HG03571 (cell line): ENCODE measurements at regions not wholly inside any gene's neighbourhood (a gene's known extent, or its start where the extent isn't known, plus 50 kb on each side); places are given as distances from the start of the nearest gene placed in this dataset.
A peak's percentile ranks its signal among the peaks of the same experiment; 100 is the strongest.
"Not testable (repeated sequence)": the region's sequence is repeated elsewhere in the genome, so short reads cannot be mapped to it uniquely, and the experiment has no call there.

Experiments
- ATAC-seq: cut with Tn5 transposase; IDR thresholded peaks from one replicate; pipeline ENCODE4 v1.9.1; 2021; ENCODE audit not compliant: unreplicated experiment

DNA sequence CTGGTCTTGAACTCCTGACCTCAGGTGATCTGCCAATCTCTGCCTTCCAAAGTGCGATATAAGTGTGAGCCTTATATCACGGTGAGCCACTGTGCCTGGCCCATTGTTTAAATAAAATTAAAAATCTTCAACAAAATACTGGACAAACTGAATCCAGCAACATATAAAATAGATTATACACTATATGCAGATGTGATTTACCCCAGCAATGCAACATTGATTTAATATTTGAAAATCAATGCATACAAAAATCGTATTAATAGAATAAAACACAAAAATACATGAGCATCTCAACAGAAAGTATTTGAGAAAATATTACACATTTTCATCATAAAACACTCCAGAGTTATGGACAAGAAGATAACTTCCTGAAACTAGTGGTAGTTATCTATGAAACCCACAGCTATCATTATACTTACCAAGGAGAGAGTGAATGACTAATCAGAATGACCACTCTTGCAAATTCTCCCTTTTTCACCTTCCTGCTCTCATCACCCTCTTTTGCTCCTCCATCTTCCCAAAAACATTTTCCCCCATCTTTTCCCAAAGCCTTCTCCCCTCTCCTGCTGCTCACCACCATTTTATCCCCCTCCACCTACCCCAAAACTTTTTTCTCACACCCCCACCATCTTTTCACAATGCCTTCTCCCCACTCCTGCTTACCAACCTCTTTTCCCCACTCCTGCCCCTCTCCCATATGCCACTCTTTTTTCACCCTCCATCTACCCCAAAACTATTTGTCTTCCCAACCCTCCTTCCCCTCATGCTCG, 122.1 kb upstream of the VPREB1 start:
- ATAC-seq, result no peak

DNA sequence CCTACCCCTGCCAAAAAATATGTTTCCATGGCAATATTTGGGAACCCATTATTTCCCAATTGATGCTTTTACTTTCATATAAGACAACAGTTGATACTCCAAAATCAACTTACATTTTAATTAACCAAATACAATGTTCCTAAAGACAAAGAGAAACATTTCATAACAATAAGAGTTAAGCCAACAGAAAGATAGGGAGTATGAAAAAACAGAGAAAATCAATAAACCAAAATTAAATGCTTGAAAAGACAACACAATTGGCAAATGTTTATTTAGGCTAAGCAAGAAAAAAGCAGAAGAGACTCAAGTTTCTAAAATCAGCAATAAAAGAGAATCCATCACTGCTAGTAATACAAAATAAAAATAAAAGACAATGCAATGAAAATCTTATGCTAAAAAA, 123.1 kb upstream of the VPREB1 start:
- ATAC-seq, result no peak

DNA sequence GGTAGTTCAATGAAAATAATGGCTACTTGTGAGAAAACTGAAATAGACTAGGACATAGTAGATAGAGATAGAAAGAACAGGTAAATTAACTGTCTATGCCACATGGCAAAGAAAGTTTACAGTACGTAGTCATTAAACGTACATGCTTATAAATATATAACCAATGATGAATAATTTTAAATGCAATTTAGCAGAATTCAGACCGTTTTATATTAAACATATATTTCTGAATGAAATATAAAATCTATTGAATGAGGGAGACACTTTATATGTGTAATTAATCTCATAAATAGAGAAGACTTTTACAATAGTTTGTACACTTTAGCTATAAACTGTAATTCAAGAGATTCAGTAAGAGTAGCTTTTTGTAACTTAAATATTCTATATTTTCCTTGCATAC, 124.4 kb upstream of the VPREB1 start:
- no peak for ATAC-seq

DNA sequence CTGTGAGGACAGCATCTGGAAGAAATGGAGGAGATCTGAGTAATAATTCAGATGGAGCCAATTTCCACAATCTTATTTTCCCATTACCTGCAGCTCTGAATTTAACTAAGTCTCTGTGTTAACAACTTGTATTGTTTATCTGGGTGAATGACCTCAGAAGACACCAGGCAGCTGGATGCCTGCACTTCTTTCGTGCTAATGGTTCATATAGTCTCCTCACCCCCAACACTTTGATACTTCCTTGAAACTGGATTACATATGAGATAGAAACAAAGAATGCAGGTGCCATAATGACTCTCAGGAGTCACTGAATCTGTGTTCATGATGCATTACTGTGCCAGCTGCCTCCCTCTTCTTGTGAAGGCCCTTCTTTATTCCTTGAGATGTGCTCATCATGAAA, 125.6 kb upstream of the VPREB1 start:
- no peak for ATAC-seq

DNA sequence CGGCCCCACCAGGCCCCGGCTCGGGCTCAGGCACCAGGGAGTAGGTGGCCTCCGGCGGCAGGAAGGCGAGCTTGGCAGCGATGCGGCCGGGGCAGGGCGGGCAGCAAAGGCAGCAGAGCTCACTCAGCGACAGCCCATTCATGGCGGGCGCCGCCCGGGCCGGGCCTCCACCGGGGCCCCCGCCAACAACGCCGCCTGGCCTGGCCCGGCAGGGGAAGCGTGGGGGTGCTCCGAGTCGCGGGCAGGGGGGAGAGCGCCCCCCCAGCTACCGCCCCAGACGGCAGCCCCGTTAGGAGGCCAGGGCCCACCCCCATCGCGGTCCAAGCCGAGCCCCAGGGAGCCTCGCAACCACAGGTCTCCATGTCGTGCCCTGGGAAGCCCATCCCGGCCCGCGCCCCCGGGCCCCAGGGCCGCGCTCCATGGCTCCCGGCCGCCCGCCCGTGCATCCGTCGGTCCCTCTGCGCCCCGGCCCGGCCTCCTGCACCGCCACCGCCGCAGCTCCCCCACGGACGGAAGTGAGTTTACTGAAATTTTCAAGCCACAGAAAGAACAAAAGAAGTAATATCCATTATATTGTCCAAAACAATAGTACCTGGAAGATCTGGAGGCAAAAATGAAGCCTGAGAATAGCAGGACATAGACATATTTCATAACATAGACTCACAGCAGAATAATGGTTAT, 126.6 kb upstream of the VPREB1 start:
- not testable (repeated sequence) for ATAC-seq

DNA sequence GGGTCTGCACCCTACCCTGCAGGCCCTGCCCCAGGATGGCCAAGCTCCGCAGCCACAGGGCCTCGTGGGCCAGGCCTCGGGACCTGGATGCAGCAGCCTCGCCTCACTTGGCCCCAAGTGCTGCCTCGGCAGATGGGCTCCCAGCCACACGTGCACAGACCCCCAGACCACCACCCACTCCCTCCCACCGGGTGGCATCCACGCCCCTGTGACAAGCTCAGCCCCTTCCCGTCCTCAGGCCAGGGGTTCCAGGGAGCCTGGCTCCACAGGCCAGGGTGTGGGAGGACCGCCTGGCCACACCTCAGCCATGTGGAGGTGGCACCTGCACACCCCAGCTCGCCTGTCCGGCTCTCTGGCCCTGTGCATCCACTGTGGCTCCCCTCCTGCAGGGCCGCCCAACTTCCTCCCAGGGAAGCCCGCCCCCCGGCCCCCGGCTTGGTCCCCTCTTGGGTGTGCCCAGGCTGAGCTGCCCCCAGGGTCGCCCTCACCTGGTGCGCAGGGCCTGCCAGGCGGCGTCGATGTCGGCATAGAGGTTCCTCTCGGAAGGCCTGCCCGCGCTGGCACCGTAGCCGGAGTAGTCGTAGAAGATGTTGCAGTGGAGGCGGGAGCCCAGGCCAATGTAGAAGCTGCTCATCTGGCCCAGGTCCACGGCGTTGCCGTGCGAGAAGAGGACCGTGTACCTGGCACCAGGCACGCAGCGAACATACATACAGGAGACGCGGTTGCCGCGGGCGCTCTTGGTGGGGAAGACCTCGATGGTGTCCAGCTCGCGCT, 127.4 kb upstream of the VPREB1 start:
- ATAC-seq, result not testable (repeated sequence)

DNA sequence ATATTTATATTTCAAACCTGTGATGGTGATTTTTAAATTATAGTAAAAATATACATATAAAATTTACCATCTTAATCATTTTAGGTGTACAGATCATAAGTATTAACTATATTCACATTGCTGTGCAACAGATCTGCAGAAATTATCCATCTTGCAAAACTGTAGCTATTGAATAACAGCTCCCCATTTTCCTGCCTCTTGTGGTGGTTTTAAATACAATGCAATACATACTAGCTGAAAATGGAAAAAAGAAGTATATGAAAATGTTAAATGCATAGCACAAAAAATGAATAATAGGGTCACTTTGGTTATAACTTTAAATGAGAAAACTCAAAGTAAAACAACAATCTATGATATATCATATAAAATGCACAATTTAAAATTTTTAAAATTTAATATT, 130.9 kb upstream of the VPREB1 start:
- no peak for ATAC-seq

DNA sequence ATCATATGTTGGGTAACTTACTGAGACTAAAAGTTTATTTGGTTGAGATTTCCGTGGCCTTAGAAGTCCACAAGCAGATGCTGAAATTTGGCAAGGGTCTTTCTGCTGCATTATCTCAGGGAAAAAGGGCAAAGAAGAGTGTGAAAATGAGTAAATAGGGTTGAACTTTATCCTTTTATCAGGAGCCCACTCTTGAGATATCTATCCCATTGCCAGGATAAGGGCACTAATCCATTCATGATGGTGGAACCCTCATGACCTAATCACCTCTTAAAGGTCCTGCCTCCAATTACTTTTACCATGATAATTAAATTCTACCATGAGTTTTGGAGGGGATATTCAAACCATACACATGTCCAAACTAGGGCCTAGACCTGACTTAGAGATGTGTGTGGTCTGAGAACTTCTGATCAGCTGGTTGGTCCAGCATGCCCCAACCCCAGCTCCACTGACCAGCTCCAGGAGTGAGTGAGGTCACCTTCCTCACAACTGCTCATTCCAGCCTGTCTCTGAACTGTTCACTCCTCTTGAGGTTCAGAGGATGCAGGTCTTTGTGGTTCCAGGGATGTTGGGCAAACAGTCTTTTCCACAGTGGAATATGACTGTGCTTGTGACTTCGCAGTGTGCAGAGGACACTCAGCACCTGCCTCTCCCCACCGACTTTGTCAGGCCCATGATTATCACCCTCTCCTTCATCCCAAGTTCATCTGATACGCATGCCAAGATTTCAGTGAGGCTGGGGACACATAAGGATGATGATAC, 130.1 kb upstream of the TOP3B start:
- ATAC-seq, result no peak

DNA sequence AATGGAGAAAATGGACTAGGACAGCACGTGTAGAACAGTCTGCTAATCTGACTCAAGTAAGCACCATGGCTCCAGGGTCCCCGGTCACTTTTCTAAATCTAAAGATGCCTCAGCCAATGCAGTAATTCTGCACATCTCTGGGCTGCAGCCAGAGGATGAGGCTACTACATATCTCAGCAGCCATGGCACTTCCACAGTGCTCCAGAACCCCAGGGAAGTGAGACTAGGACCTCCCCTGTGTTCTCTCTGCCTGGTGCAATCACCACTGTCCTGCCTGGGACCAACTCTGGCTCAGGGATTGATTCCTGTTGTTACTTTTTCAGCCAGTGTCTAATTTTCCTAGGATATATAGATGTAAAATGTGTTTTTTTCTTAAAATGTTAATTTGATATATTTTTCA, 129.4 kb upstream of the TOP3B start:
- ATAC-seq, result no peak

DNA sequence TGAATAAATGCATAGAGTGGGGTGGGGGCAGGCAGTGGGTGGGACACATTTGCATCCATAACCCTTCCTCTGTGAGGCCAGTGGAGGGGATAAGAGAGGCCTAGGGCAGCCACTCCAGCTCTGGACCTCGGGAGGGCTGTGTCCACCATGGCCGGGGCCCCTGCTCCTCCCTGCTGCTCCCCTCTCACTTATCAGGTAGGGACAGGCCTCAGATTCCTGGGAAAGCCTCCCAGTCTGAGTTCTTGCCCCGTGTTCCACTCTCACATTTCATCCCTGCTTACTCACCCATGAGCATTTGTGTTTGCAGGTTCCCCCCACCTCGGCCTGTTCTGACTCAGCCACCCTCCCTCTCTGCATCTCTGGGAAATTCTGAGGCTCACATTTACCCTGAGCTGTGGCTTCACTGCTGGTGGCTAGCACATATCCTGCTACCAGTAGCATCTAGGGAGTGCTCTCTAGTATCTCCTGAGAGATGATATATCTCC, 128.7 kb upstream of the TOP3B start:
- ATAC-seq, result peak; percentile 54

DNA sequence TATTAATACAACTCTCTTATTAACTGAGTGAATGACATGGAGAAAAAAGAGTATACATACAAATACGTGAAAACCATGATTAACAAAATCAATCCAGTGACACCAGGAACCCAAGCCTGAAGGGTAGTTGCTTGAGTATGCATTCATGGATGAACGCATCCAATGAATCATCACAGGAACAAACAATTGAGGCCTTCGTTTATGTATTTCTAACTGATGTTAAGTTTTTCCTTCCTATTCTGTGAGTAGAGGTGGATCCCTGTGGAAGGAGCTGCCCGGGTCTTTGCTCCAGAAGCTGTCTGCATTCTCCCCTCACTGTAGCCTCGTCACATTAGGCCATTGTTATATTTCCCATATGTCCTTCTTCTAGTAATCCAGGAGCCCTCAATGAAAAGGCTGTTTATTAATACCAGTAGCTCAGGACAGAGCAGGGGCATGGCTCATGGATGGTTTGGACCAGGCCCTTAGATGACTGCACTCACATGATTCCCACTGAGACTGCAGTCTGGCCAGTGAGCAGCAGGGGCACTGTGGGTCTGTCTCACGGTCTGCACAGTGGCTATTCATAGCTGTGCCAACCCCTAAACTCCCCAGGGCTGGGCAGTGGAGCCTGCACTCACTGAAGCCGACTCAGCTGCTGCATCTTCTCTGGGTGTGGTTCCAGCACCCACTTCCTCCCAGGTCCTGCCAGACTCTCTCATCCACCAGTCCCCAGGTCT, 128.1 kb upstream of the TOP3B start:
- ATAC-seq, result peak; percentile 90

DNA sequence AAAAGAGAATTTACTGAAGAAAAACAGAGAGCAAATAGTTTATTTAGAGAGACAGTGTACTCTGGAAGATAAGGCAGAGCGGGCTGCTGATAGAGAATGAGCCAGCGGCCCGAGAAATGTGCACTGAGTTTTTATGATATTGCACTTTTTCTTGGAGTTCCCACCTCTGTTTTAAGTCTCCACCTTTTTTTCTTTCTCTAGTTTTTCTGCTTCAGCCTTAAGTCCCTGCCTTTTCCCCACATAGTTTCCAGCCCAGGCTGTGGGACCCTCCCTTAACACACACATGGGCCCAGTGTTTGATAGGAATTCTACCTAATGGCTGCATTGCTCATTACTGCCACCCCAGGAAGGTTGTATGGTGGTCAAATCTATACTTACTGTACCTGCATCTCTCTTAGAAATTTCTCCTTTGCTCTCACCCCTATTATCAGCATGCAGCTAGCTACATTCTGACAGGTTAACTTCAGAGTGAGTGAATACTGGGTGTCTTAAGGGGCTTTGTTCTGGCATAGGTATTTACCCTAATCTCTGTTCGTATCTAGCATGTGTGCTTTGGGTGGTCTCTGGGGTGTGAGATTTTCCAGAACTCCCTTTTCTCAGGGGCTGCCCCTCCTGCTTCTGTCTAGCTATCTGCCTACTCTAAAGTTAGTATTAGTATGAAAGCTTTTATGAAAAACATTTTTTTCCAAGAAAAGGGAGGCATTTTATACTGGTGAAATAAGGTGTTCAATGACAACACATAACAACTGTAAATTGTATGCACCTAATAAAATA, 127.3 kb upstream of the TOP3B start:
- no peak for ATAC-seq

DNA sequence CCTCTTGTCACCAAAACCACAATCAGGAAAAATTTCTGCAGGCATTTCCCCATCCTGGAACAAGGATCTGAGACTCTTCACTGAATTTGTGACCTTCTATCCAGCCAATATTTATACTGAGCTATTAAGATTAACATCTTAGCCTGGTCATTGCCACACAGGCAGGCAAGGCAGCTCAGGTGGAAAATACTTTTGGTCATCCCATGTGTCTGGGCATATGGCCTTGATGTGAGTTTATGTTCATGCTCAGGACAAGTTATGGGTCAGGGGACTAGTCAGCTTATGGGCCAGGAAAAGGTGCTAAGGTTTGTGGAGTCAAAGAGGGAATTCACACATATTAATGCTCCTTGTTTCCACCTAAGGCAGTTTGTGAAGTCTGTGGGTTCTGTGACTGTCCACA, 124.3 kb upstream of the TOP3B start:
- ATAC-seq, result no peak

DNA sequence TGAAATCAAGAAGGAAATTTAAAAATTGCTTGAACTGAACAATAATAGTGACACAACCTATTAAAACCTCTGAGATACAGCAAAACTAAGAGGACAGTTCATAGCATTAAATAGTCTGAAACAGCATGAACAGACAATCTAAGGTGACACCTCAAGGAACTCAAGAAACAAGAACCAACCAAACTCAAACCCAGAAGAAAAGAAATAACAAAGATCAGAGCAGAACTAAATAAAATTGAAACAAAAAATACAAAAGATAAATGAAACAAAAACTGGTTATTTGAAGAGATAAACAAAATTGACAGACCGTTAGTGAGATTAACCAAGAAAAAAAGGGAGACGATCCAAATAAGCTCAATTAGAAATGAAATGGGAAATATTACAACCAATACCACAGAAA, 122.8 kb upstream of the TOP3B start:
- no peak for ATAC-seq

DNA sequence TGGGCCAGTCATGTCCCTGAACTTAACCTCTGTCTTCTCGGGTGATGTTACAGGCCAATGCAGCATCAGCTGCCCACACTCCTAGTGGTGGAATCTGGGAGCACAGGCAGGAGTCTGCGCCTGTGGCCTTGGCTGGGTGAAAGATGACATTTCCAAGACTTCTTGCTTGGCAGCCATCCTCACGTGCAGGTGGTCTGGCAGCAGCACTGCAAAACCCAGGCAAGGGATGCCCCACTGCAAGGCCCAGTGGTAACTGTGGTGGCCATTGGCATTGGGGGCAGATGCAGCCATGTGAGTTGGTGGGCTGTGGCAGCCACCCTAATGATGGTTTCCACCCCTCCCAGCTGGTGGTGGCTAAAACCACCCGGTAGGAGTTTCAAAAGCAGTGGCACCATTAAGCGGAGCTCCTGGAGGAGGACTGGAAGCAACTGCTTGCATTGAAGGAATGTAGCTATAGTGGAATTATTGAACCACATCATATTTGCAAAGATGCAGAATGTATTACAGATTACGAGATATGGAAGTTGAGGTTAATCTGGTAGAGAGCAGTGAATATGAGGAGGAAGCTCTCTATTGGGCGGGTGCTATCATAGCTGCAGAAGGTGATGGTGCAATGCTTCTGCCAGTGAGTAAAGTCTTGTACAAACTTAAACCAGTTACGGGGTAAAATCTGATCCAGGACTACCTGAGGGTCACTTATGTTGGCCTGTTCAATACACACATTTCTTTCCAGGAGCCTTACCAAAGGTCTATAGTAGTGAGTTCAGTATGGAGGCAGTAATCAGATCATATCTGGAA, 120.7 kb upstream of the TOP3B start:
- ATAC-seq, result no peak

DNA sequence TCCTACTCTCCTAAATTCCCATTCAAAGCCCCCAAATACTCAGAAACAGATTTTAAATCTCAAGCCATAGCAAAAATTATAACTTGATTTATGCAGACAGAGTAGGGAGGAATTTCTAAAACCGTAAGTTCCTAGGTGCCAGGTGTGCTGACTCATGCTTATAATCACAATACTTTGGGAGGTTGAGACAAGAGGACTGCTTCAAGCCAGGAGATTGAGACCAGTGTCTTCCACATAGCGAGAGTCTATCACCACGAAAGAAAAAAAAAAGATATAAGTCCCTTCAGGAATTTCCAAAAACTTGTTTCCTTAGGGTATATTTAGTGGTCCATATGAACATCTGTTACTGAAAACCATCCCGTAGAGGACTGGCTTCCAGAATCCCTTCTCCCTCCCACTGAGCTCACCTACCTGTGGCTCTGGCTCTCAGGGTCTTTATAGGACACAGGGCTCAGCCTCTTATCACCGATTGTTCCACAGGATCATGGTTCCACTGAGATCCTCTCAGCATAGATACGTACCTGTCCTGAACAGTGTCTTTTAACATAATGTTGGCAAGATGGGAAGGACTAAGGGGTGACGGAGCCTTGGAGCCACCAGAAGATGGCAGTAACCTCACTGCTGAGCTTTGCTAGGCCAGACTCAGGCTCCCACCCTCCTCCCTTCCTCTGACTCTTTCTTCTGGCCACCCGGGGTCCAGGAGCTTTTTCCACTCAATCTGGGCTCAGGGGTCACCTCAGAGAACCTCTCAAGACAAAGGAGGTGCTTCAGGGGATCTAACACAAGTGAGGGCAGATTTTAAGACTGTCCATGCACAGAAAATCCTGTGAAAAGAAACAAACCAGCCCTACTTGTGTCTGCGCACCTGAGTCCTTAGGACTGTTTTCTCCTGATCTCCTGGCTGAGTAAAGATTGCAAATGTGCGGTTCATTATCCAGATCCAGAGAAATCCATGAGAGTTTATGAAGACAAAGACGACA, 117.5 kb upstream of the TOP3B start:
- ATAC-seq, result no peak

DNA sequence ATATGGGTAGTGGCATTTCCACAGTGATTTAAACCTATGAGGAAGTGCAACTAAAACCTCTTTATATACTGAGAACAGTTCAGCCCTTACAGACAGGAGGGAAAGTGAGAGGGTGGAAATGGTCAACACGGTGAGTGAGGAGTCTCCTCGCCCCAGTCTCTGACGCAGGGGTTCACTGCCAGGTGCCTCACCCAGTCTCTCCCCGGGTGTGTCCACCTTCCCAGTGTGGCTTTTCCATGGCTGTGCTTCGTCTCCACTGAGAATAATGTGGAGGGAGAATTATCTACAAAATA, 116.6 kb upstream of the TOP3B start:
- ATAC-seq, result peak; percentile 49
